ENCODE measurements at regions not wholly inside any gene's neighbourhood (a gene's known extent, or its start where the extent isn't known, plus 50 kb on each side); places are given as distances from the start of the nearest gene placed in this dataset.

GRCh38 chr7:54429111-54429510, 113.1 kb upstream of the VSTM2A start:
- TF ChIP-seq POLR2AphosphoS5 (IDR thresholded peaks at IDR 0.05; ENCODE audit: low read depth, low read length) (no peak), POLR2A (IDR thresholded peaks at IDR 0.05; ENCODE audit: low read depth, low read length) (no peak), PAX5 (IDR thresholded peaks at IDR 0.05; ENCODE audit: insufficient read depth, low read length, severe bottlenecking) (no peak), TAF1 (IDR thresholded peaks at IDR 0.05; ENCODE audit: low read depth, low read length) (no peak), SPI1 (IDR thresholded peaks at IDR 0.05; ENCODE audit: low read depth, low read length) (no peak), POU2F2 (IDR thresholded peaks at IDR 0.05; ENCODE audit: low read depth, low read length) (no peak)
